NOMO-1 treated with dmso at 0.1 percent for 144 hours (cell line): ENCODE measurements at regions not wholly inside any gene's neighbourhood (a gene's known extent, or its start where the extent isn't known, plus 50 kb on each side); places are given as distances from the start of the nearest gene placed in this dataset.
A peak's percentile ranks its signal among the peaks of the same experiment; 100 is the strongest.
"Not testable (repeated sequence)": the region's sequence is repeated elsewhere in the genome, so short reads cannot be mapped to it uniquely, and the experiment has no call there.

ENCODE experiments used
- DNase-seq: peaks from one replicate; lab custom pipeline; 2025; ENCODE audit not compliant: unreplicated experiment; lab: John Stamatoyannopoulos, UW

DNA sequence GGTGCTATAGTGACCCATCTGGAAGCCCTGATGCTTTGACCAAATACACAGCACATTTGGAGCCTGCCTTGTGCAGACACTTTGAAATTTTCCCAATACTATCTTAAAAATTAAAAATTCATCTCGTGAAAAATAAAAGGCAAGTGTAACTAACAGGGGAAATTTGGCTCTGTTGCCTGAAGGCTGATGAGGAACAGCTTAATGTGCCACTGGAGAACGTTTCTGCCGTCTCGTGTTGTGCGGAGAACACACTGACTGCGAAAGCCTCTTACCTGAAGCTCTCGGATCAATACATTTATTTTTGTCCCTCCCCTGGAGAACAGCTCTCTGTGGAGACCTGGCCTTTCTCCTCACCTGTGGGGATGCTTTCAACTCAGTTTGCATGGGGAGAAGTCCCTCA lies 77.2 kb upstream of the CHST15 start:
- DNase-seq: no peak

DNA sequence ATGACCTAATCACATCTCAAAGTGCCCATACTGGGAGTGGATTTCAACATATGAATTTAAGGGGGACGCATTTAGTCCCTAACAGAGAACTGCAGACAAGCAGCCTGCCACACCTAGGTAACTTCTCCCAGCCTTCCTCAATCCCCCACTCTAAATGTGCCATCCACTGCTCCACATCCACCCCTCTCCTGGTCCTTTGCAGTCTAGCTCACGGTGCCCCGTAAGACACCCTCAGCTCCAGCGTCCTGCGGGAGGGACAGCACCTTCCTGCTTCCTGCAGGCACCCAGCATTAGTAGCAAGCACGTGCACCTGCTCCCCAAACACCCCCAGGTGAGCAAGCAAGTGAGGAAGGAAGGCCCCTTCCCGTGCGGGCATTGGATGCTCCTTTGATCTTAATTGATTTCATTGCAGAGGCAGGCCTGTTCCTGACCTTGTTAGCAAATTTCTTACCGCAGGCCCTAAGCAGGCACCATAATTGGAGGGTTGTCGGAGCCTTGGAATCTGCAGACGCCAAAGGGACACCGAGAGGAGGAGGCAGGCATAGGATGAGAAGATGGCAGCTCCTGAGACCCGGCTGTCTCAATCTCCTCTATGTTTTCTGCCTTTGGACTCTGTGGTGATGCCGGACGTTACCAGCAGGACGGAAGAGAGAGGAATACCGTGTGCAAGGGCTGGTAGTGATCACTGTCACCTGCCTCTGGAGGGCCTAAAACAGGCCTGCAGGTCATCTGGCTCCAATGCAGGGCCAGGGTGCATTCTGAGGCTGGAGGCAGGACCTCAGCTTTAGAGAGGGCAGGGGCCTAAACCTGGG lies 75.8 kb upstream of the CHST15 start:
- no peak for DNase-seq

DNA sequence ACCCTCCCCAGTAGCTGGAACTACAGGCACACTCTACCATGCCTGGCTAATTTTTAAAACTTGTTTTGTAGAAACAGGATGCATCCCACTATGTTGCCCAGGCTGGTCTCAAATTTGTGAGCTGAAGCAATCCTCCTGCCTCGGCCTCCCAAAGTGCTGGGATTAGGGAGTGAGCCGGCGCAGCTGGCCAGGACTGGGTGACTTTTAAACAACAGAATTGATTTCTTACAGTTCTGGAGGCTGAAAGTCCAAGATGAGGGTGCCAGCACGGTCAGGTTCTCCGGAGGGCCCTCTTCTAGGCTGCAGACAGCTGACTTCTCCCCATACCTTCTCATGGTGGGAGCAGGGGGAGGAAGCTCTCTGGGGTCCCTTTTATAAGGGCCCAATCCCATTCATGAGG lies 75.2 kb upstream of the CHST15 start:
- DNase-seq: no peak

DNA sequence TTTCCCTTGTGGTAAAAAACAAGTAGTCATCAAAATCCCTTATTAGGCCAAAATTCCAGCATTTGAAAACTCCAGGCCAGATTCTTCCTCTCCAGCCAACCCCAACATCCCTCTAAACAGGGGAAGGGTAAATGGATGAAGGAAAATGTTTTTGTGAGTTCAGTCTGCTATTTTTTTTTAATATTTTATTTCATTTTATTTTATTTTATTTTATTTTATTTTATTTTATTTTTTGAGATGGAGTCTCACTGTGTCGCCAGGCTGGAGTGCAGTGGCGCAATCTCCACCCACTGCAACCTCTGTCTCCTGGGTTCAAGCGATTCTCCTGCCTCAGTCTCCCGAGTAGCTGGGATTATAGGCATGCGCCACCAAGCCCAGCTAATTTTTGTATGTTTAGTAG lies 74.5 kb upstream of the CHST15 start:
- DNase-seq: not testable (repeated sequence)

DNA sequence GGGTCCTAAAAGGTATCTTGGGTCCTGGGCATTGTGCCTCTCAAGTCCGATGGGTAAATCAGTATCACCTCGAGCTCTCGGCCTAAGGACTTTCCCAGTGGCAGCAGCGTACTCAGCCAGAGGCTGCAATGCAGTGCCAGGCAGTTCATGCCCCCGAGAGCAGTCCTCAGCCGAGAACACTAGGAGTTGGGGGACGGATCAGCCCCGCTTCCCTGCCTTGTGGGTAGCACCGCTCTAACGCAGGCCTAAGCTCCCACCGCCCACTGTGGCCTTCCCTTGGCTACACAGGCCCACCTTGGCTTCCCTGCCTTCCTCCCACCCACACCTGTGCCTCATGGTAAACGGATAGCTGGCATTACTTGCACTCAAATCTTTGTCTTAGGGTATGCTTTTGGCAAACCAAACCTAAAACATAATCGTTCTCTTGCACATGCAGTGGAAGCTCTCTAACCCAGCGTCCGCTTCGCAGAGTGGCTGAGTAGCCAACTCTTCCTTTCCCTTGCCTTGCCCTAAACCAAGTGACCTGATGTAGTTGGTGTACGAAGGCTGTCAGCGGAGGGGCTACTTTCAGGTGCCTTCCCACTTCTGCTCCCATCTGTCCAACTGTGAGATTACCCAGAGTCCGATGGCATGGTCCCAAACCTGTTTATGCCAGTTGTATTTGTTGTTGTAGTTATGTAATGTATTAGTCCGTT lies 73.2 kb upstream of the CHST15 start:
- no peak for DNase-seq

DNA sequence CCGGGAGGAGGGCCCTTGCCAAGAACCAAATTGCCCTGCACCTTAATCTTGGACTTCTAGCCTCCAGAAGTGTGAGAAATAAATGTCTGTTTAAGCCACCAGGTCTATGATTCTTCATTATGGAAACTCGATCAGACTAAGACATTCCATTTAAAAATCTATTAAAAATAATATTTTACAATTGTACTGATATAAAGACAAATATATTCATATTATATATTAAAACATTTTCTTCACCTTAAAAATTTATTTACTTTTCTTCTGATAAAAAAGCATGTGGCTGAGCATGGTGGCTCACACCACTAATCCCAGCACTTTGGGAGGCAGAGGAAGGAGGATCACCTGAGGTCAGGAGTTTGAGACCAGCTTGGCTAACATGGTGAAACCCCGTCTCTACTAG lies 72.4 kb upstream of the CHST15 start:
- DNase-seq: no peak

DNA sequence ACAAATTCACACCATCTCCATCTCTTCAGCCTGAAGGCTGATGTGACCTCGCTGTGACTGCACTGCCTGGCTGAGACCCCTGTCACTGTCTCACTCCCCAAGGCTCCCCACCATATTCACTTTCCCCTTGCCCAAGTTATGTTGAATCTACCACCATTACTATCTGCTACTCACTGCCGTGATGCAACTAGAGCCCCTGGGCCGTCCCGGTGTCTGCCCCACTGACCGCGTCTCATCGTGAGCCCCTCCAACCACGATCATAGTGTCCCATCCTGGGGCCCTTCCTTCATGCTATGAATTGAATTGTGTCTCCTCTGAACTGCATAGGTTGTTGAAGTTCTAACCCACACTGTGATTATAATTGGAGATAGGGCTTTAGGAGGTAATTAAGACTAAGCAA lies 71.9 kb upstream of the CHST15 start:
- DNase-seq: no peak

DNA sequence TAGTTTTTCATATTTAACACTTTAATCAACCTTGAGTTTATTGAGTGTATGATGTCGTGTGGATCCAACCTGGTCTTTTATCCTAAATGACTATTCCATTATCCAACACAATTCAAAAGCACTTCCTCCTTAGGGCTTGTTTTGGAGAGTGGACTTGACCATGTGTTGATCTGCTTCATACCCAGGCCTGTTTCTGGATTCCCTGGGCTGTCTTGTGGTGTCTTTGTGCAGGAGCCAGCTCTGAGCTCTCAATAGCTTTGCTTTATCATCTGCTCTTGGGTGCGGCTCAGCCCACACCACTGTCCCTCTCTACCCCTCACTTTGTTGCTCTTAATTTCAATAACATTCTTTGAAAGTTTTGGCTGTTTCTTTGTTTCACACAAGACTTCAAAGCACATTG lies 70.9 kb upstream of the CHST15 start:
- no peak for DNase-seq

DNA sequence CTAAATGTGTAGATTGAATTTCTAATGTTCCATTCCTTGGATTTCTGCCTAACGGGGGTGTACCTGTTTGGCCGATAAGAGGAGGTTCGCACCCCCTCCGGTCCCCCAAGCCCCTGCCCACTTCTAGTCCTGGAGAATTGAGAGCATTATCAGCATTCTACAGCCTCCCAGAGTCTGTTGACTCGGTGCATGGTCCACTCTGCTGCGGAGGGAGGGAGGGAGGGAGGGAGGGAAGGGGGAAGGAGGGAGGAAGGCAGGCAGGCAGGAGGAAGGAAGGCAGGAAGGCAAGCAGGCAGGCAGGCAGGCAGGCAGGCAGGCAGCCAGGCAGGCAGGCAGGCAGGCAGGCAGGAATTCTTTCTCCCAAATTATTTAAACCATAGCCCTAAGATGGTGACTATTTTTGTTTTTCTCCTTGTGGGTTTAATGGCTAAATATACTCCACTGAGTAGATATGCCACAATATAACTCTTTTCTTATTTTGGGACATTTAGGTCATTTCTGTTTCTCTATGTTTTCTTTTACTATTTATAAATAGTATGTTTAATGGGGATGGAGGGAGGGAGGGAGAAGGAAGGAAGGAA lies 69.5 kb upstream of the CHST15 start:
- DNase-seq: no peak

DNA sequence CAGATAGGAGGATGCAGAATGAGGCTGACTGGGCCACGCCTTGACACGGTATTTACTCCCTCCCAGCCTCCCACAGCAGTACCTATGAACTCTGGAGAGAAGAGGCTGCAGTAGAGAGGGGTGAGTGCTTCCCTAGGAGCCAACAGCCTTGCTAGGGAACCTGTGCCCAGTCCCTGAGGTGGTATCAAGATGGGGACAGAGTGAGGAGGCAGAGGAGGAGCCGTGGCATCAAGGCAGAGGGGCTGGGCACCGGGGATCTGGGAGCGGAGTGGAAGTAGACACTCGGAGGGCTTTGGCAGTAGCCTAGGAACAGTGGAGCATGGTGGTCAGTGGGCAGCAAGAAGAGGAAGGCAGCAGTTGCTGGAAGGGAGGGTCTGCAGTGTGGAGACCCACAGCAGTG lies 68.7 kb upstream of the CHST15 start:
- DNase-seq: no peak

DNA sequence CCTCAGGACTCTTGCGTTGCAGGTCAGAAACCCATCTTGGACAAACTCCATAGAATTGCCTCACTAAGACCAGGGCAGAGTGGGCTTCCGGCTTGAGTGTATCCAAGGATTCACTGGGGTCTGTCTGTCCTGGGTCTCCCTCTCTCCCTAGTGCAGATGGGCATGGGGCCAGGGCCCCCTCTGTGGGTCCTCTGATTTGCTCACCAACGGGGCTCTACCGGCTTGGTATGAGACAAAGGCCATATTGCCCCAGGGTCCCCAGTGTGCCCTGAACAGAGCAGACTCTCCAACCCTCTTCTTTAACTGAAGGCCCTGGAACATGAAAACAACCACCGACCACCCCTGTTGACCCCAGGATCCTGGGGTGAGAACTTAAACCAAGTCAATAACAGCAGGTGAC lies 68.2 kb upstream of the CHST15 start:
- no peak for DNase-seq

DNA sequence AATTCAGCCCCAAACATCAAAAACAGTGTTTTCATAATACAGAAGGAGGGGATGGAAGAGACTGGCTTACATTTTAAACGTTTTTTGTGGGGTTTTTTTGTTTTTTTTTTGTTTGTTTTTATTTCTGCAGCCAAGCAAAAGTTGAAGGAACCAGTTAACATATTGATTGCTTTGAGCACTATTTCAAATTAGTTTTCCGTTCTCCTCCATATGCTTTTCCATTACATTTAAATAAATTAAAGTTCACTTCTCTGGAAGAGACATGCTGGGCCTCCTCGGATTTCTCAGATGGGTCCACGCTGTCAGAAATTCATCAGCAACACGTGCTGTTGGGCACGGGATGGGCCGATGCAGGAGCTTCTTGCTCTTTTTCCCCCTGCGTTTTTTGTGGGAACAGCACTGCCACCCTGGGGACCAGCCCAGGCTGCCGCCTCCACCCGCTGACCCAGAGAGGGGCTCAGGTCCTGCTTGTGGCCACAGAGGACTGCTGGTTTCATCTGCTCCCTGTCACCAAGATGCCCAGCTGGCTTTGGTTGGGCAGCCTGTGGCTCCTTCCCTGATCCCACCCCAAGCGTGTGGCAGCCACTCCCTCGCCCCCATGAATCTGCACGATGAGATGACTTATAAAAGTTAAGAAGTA lies 67.7 kb upstream of the CHST15 start:
- DNase-seq: no peak

DNA sequence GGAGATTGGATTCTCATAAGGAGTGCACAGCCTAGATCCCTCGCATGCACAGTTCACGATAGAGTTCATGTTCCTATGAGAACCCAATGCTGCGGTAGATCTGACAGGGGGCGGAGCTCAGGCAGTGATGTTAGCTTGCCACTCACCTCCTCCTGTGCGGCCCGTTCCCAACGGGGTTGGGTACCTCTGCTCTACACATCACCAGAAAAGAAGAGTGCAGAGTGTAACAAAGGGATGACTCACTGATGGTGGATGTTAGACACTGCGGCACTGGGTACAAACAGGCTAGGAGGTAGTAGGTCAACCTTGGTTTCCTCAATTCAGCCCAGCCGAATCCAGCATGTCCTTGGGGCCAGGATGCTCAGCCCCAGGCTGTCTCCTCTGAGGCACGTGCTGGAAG lies 66.8 kb upstream of the CHST15 start:
- DNase-seq: no peak

DNA sequence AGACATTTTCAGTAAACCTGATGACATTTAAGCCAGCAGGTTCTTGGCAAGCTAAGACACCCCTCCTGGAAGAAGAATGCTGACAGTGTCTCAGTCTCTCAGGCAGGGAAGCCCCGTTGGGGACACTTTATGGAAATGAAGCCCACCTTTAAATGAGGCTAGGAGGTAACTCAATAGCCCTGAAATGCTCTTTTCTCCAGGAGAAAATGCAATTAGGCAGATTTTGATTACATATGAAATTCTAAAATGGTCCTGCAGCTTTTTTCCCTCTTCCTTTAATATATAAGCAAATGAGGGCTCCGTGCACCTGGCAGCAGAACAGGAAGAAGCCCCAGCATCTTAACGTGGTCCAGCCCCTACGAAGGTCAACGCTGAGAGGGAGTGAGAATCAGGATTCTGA lies 65.8 kb upstream of the CHST15 start:
- DNase-seq: no peak

DNA sequence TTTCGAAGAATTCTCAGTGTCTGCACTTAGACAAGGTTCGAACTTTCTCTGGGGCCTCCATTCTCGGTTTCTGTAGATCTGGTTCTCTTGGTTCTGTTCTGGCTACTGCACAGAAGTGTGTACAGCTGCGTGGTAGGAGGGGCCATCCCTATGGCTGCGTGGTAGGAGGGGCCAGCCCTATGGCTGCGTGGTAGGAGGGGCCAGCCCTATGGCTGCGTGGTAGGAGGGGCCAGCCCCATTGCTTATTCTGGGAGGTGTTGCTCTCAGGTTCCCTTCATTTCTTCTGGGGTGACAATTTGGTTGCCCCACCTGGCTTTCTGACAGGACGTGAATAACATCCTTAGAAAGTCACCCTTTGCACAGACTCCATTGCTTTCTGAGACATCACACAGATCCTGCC lies 65.2 kb upstream of the CHST15 start:
- no peak for DNase-seq

DNA sequence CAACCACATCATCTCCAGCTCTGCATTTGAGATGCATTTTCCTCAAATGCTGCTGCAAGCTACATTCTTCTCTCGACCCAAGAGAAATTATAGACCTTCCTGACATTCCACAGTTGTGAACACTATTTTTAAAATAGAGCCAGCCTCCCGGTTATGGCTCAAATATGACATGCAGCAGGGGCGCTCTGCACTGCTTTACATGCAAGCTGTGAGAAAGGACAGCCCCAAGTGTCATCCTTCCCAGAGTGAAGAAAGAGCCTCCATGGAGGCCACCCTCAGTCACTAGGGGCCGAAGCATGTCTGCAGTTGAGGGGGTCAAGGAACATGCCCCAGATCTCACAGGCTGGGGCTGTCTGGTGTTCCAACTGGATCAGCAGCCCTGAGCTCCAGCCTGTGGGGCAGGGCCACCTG lies 63.9 kb upstream of the CHST15 start:
- DNase-seq: no peak

DNA sequence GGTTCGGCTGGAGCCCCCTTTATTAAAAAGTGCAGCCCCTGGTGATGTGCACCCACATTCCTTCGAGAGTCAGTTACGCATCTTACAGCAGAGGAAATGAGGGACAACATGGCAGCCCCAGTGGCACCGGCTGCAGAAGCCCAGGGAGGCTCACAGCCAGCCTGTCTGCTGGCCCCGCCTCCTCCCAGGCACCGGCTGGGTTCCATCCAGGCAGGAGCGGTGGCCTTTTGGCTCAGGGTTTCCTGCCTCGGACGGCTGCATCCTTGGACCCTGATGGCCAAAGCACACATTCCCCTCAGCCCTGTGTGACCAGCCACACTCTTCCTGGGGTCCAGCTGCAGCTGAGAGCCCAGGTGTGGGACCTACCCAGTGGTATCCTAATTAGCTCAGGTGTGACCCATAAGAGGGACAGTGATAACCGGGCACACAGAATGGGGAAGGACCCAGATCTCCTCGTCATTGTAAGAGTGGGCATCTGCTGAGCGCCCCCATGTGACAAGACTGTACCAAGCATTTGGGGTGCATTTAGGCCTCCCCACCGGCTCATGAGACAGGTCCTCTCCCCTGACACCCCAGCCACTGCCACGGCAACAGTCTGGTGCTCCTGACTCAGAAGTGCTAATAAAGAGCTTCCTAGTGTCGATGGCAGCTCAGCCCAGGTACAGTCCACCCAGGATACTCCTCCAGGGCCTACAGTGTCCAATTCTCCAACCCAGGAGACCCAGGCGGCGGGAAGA lies 63.3 kb upstream of the CHST15 start:
- no peak for DNase-seq

DNA sequence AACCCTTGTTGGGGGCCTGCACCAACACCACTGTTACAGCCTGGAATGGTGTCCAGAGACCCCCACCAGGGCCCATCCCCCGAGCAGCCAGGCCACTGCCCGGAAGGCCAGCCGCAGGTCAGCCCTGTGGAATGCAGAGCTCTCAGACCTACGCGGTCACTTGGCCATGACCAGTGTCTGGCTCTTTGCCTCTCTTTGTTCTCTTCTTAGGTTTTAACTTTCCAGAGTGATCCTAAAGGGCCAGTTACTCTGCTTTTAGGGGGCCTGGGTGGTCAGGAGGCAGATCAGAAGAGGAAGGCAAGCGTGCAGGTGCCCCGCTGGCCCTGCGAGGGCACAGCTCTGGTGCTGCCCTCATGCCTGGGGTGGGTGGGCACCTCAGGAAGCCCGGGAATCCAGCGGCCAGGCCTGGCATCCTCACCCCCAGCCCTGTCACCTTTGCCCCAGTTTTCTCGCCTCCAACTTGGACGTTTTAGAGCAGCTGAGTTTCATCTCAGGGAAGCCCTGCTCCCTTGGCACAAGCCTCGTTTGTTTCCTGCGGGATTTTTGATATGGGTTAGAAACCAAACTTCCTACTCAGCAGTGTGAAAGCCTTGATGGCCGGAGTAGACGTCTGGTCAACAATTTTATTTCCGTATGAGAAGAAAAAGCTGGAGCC lies 62.5 kb upstream of the CHST15 start:
- no peak for DNase-seq

DNA sequence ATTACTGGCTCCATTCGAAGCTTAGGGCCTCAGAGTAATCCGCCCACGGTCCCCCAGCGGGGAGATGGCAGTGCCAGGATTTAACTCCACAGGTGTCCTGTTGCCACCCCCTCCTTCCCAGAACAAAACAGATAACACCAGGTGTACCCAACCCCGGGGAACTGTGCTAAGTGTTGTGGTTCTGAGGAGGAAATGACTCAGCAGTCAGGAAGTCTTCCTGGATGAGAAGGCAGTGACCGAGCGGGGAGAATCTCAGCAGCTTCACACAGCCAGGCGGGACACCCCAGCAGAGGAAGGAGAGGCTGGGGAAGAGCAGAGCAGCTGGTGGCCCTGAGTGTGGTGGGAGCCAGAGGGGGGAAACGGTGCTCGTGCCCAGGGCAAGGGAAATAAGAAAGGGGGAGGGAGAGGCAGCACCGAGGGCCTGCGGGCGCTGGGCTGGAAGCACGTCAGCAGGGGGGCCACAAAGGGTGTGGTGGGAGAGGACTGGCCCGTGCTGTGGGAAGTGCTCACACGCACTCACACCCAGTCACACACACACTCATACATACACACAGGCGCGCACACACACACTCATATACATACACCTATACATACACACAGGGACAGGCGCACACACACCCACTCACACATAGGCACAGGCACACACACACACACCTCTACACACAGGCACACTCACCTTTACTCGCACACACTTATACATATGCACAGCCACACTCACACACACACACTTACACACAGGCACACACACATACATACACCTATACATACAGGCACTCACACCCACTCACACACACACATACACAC lies 59.8 kb upstream of the CHST15 start:
- DNase-seq: peak; percentile 18
